Suprapubic skin (tissue), 3 donors: ENCODE measurements at regions not wholly inside any gene's neighbourhood (a gene's known extent, or its start where the extent isn't known, plus 50 kb on each side); places are given as distances from the start of the nearest gene placed in this dataset.

ENCODE experiments used
- POLR2A ChIP-seq, 2 donors: fragments of 450-650 bp; IDR thresholded peaks; one replicate each; pipeline ENCODE4 v1.6.1; 2017; ENCODE audit warnings: antibody characterized with exemption in 2 of 2, mild to moderate bottlenecking in 2 of 2, moderate library complexity in 2 of 2
- TF ChIP-seq, protein P1 (sequence below), 2 donors: fragments of 200-600 bp in 1 of 2; fragments of 450-650 bp in 1 of 2; sonication (generic) in 1 of 2; IDR thresholded peaks; one replicate each; pipeline ENCODE4 v1.5.1; 2016 to 2019; ENCODE audit warnings: antibody characterized with exemption in 2 of 2, mild to moderate bottlenecking in 1 of 2, moderate library complexity in 1 of 2

GRCh38 chr19:5205381-5205780, 135.2 kb downstream of the PTPRS start:
- TF ChIP-seq, protein P1, sequence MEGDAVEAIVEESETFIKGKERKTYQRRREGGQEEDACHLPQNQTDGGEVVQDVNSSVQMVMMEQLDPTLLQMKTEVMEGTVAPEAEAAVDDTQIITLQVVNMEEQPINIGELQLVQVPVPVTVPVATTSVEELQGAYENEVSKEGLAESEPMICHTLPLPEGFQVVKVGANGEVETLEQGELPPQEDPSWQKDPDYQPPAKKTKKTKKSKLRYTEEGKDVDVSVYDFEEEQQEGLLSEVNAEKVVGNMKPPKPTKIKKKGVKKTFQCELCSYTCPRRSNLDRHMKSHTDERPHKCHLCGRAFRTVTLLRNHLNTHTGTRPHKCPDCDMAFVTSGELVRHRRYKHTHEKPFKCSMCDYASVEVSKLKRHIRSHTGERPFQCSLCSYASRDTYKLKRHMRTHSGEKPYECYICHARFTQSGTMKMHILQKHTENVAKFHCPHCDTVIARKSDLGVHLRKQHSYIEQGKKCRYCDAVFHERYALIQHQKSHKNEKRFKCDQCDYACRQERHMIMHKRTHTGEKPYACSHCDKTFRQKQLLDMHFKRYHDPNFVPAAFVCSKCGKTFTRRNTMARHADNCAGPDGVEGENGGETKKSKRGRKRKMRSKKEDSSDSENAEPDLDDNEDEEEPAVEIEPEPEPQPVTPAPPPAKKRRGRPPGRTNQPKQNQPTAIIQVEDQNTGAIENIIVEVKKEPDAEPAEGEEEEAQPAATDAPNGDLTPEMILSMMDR (IDR thresholded peaks at IDR 0.05): no peak
- TF ChIP-seq POLR2A (IDR thresholded peaks at IDR 0.05): no peak
